Heart left ventricle (tissue), 13 donors: ENCODE measurements at regions not wholly inside any gene's neighbourhood (a gene's known extent, or its start where the extent isn't known, plus 50 kb on each side); places are given as distances from the start of the nearest gene placed in this dataset.

ENCODE experiments used
- CTCF ChIP-seq, 12 donors: fragments of 200-600 bp; sonication (generic) in 4 of 12; IDR thresholded peaks; one replicate each; pipeline versions ENCODE4 v1.5.0 to v1.8.0; 2018 to 2022; ENCODE audit warnings: antibody characterized with exemption in 12 of 12, mild to moderate bottlenecking in 5 of 12
- POLR2A ChIP-seq, 2 donors: fragments of 450-650 bp; IDR thresholded peaks; one replicate each; pipeline ENCODE4 v1.6.1; 2017; ENCODE audit warnings: antibody characterized with exemption in 2 of 2, mild to moderate bottlenecking in 2 of 2, moderate library complexity in 2 of 2
- donor health status: ischemic (EF 13 %, LVEDD 7.1; RV severe dilation, severe dysfunction).
- donor health status: DM: no; HTN: yes; CAD: no.
- donor health status: DM: no; HTN: no; CAD: no.
- donor health status: ischemic (EF 25% LVEDD 6.9; RV normal size, moderate dysfunction).
- donor health status: ischemic (EF 25% LVEDD 5.7; RV mildly dilated, moderate dysfunction).
- donor health status: ischemic (EF 35%, LVEDD 5.7; RV mildly dilated, moderate dysfunction).
- donor health status: nonischemic (EF 11% LVEDD 7.7; RV severe dilation, severe dysfunction).
- donor health status: DM: yes; HTN: yes; CAD: no.
- donor health status: PGD.
- donor health status: ischemic (EF 29% LVEDD 5.4; RV normal size, mild dysfunction).
- donor health status: nonischemic (EF 23%, LVEDD 6.1; RV moderate dilation, normal function).

DNA sequence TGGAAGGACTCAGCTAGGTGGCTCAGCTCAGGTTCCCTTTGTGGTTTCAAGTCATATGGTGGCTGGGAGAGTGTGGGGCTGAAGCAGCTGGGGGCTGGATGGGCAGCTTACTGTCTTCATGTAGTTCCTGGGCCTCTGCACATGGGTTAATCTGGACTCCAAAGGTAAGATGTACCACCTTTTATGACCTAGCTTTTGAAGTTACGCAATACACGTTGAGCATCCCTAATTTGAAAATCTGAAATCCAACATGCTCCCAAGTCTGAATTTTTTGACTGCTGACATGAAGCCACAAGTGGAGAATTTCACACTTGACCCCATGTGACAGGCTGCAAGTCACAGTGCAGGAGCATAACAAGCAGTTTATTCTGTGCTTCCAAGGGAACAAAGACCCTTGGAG lies 173.7 kb downstream of the KBTBD8 start:
- TF ChIP-seq POLR2A (IDR thresholded peaks at IDR 0.05) (no peak), CTCF (IDR thresholded peaks at IDR 0.05) (no peak)
